ENCODE measurements at regions not wholly inside any gene's neighbourhood (a gene's known extent, or its start where the extent isn't known, plus 50 kb on each side); places are given as distances from the start of the nearest gene placed in this dataset.

DNA sequence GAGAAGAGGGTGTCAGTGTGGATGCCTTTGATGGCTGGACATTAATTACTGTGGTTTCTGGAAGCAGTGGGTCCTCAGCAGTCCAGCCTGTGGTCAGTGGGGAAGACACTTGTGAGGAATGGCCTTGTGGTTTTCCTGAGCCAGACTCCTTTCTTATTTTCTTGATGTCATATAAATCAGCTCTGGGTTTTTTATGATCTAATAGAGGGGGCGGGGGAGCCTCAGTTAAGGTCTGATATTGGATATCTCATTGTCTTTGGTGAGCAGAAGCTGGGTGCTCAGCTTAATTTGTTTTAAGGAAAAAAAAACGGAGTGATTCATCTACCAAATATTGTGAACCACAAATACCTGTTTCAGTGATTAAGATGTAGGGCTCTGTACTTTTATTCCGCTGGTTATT lies 62.1 kb downstream of the OTOR start:
- TF ChIP-seq, protein P1, sequence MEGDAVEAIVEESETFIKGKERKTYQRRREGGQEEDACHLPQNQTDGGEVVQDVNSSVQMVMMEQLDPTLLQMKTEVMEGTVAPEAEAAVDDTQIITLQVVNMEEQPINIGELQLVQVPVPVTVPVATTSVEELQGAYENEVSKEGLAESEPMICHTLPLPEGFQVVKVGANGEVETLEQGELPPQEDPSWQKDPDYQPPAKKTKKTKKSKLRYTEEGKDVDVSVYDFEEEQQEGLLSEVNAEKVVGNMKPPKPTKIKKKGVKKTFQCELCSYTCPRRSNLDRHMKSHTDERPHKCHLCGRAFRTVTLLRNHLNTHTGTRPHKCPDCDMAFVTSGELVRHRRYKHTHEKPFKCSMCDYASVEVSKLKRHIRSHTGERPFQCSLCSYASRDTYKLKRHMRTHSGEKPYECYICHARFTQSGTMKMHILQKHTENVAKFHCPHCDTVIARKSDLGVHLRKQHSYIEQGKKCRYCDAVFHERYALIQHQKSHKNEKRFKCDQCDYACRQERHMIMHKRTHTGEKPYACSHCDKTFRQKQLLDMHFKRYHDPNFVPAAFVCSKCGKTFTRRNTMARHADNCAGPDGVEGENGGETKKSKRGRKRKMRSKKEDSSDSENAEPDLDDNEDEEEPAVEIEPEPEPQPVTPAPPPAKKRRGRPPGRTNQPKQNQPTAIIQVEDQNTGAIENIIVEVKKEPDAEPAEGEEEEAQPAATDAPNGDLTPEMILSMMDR (IDR thresholded peaks at IDR 0.05; ENCODE audit: insufficient read depth, low read length, poor library complexity, severe bottlenecking) = no peak
- no peak for TF ChIP-seq EZH2phosphoT487 (conservative IDR thresholded peaks at IDR 0.05; ENCODE audit: low read length)

All from SU-DHL-6 (cell line).